Loucy (cell line): ENCODE measurements at regions not wholly inside any gene's neighbourhood (a gene's known extent, or its start where the extent isn't known, plus 50 kb on each side); places are given as distances from the start of the nearest gene placed in this dataset.

ENCODE experiments used
- EZH2phosphoT487 ChIP-seq: fragments of 200-600 bp; IDR thresholded peaks from 2 replicates; pipeline ENCODE4 v1.6.1; 2018; ENCODE audit warnings: antibody characterized with exemption, mild to moderate bottlenecking, moderate library complexity, borderline replicate concordance
- TF ChIP-seq, protein P1 (sequence below): fragments of 200-600 bp; sonication (generic); conservative IDR thresholded peaks from 2 replicates; pipeline ENCODE4 v1.5.1; 2014; ENCODE audit warnings: mild to moderate bottlenecking, antibody characterized with exemption, low read length

DNA sequence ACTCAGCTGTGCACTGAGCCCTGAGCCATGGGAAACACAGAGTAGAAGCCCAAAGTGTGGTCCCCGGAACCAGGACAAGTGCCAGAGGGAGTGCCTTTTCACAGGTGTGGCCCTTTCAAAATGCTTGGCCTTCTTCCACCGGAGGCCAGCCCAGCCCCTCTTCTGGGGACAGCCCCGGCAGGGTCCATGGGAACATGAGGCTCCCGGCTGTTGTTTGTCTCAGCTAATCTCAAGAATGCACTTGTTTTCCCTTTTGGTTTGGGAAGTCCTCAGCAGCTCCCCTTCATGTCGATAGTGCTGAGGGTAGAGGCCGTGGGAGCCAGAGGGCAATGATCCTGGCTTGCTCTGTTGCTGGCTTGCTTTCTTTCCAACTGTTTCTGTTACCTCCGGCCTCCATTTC is 91.1 kb upstream of the MRPS22 start:
- TF ChIP-seq, protein P1, sequence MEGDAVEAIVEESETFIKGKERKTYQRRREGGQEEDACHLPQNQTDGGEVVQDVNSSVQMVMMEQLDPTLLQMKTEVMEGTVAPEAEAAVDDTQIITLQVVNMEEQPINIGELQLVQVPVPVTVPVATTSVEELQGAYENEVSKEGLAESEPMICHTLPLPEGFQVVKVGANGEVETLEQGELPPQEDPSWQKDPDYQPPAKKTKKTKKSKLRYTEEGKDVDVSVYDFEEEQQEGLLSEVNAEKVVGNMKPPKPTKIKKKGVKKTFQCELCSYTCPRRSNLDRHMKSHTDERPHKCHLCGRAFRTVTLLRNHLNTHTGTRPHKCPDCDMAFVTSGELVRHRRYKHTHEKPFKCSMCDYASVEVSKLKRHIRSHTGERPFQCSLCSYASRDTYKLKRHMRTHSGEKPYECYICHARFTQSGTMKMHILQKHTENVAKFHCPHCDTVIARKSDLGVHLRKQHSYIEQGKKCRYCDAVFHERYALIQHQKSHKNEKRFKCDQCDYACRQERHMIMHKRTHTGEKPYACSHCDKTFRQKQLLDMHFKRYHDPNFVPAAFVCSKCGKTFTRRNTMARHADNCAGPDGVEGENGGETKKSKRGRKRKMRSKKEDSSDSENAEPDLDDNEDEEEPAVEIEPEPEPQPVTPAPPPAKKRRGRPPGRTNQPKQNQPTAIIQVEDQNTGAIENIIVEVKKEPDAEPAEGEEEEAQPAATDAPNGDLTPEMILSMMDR = no peak
- TF ChIP-seq EZH2phosphoT487 = no peak
